ENCODE measurements at regions not wholly inside any gene's neighbourhood (a gene's known extent, or its start where the extent isn't known, plus 50 kb on each side); places are given as distances from the start of the nearest gene placed in this dataset.

- no peak for TF ChIP-seq CTCF (IDR thresholded peaks at IDR 0.05)
- no peak for TF ChIP-seq POLR2A (IDR thresholded peaks at IDR 0.05)
These were observed 1609.1 kb downstream of the C4orf33 start for GRCh38 chr4:130705023-130705422.

Measured in right lobe of liver (tissue), 4 donors.